ENCODE measurements at regions not wholly inside any gene's neighbourhood (a gene's known extent, or its start where the extent isn't known, plus 50 kb on each side); places are given as distances from the start of the nearest gene placed in this dataset.

GRCh38 chr5:3311433-3311832, 284.2 kb upstream of the IRX1 start:
- TF ChIP-seq, protein P1, sequence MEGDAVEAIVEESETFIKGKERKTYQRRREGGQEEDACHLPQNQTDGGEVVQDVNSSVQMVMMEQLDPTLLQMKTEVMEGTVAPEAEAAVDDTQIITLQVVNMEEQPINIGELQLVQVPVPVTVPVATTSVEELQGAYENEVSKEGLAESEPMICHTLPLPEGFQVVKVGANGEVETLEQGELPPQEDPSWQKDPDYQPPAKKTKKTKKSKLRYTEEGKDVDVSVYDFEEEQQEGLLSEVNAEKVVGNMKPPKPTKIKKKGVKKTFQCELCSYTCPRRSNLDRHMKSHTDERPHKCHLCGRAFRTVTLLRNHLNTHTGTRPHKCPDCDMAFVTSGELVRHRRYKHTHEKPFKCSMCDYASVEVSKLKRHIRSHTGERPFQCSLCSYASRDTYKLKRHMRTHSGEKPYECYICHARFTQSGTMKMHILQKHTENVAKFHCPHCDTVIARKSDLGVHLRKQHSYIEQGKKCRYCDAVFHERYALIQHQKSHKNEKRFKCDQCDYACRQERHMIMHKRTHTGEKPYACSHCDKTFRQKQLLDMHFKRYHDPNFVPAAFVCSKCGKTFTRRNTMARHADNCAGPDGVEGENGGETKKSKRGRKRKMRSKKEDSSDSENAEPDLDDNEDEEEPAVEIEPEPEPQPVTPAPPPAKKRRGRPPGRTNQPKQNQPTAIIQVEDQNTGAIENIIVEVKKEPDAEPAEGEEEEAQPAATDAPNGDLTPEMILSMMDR (IDR thresholded peaks at IDR 0.05) = no peak
- TF ChIP-seq ZFX (IDR thresholded peaks at IDR 0.05; ENCODE audit: borderline replicate concordance) = no peak
